Natural killer cell (primary cell): ENCODE measurements at regions not wholly inside any gene's neighbourhood (a gene's known extent, or its start where the extent isn't known, plus 50 kb on each side); places are given as distances from the start of the nearest gene placed in this dataset.

Source experiments
- ATAC-seq, 3 donors: fragments of 150-1000 bp in 2 of 3; fragments of 200-7000 bp in 1 of 3; cut with Tn5 transposase; 1 replicate in 1 of 3; 2 replicates in 2 of 3; pipeline ENCODE4 v1.10.0; 2021; ENCODE audit warnings: mild to moderate bottlenecking in 2 of 3, moderate library complexity in 2 of 3
- DNase-seq, 2 donors: peaks; one replicate each; pipeline versions ENCODE4 v3.0.0 to v3.0.0-alpha.2; 2013 to 2021; ENCODE audit warnings: mixed read lengths in 1 of 2
- H3K27ac ChIP-seq: one replicate; pipeline ENCODE4 v1.5.1; 2013; ENCODE audit warnings: mild to moderate bottlenecking, low read length
- H3K27me3 ChIP-seq: one replicate; pipeline ENCODE4 v1.6.1; 2013; ENCODE audit warnings: low read length; ENCODE audit not compliant: control insufficient read depth, insufficient read depth
- H3K36me3 ChIP-seq: one replicate; pipeline ENCODE4 v1.6.1; 2013; ENCODE audit warnings: low read length; ENCODE audit not compliant: control insufficient read depth, insufficient read depth
- H3K4me1 ChIP-seq: one replicate; pipeline ENCODE4 v1.6.1; 2013; ENCODE audit warnings: low read length; ENCODE audit not compliant: control insufficient read depth, insufficient read depth
- H3K4me3 ChIP-seq: one replicate; pipeline ENCODE4 v1.5.1; 2013; ENCODE audit warnings: low read length
- H3K9me3 ChIP-seq: one replicate; pipeline ENCODE4 v1.6.1; 2013; ENCODE audit warnings: low read length; ENCODE audit not compliant: control insufficient read depth, insufficient read depth
- H3K27ac Mint-ChIP-seq, 2 donors: one replicate each; pipeline ENCODE4 v1.8.0; 2022; ENCODE audit warnings: mild to moderate bottlenecking in 2 of 2, mixed read lengths in 2 of 2, moderate library complexity in 1 of 2
- H3K27me3 Mint-ChIP-seq, 2 donors: one replicate each; pipeline ENCODE4 v1.8.0; 2022; ENCODE audit warnings: low read depth in 2 of 2, mixed read lengths in 2 of 2
- H3K36me3 Mint-ChIP-seq: one replicate; pipeline ENCODE4 v1.8.0; 2022; ENCODE audit warnings: mixed read lengths
- H3K4me1 Mint-ChIP-seq, 2 donors: one replicate each; pipeline ENCODE4 v1.8.0; 2022; ENCODE audit warnings: mixed read lengths in 2 of 2
- H3K4me3 Mint-ChIP-seq: one replicate; pipeline ENCODE4 v1.8.0; 2022; ENCODE audit warnings: mild to moderate bottlenecking, moderate library complexity, mixed read lengths
- H3K9me3 Mint-ChIP-seq, 2 donors: one replicate each; pipeline ENCODE4 v1.8.0; 2022; ENCODE audit warnings: mixed read lengths in 2 of 2
- WGBS: methylation state at CpG from one replicate; pipeline ENCODE4 v1.1.7; 2013; ENCODE audit warnings: missing lambda C conversion rate; ENCODE audit not compliant: insufficient coverage; 5-methylcytosine and 5-hydroxymethylcytosine counted together
- intact Hi-C: fragments of 100-400 bp; cut with micrococcal nuclease; formaldehyde crosslinking; loops from one replicate; pipeline ENCODE4 v1.14.2; 2022
- TF ChIP-seq, protein P1 (sequence below): fragments of 200-600 bp; IDR thresholded peaks from one replicate; pipeline ENCODE4 v1.8.0; 2022; ENCODE audit warnings: antibody characterized with exemption

DNA sequence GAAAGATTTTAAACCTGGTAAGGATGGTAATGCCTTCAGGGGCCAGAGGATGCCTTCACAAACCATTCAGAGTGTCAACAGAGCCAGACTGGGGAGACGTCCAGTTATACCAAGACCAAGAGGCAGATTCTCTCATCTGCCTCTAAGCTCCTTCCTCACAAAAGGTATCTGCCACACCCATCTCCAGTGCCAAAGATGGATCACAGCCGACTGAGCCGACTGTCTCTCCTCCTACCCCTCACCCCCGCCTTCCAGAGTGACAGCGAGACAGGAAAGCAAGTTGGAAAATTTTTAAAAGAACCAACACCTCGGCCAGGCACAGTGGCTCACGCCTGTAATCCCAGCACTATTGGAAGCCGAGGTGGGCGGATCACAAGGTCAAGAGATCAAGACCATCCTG, 79.1 kb upstream of the AKIP1 start:
- DNase-seq = no peak
- Mint-ChIP-seq H3K27ac (no peak overlapping the region), H3K27me3 (peaks cover 0 to 10% of the 10 kb centered on the region in 2 donors), H3K36me3 (no peaks in the 10 kb centered on the region), H3K9me3 (no peaks in the 10 kb centered on the region), H3K4me3 (no peak overlapping the region), H3K4me1 (no peaks in the 10 kb centered on the region)
- 80% methylated on average over 9 of the region's 9 CpGs for WGBS
- TF ChIP-seq, protein P1, sequence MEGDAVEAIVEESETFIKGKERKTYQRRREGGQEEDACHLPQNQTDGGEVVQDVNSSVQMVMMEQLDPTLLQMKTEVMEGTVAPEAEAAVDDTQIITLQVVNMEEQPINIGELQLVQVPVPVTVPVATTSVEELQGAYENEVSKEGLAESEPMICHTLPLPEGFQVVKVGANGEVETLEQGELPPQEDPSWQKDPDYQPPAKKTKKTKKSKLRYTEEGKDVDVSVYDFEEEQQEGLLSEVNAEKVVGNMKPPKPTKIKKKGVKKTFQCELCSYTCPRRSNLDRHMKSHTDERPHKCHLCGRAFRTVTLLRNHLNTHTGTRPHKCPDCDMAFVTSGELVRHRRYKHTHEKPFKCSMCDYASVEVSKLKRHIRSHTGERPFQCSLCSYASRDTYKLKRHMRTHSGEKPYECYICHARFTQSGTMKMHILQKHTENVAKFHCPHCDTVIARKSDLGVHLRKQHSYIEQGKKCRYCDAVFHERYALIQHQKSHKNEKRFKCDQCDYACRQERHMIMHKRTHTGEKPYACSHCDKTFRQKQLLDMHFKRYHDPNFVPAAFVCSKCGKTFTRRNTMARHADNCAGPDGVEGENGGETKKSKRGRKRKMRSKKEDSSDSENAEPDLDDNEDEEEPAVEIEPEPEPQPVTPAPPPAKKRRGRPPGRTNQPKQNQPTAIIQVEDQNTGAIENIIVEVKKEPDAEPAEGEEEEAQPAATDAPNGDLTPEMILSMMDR = no peak
- no peak overlapping the region for H3K27ac ChIP-seq
- H3K9me3 ChIP-seq = no peaks in the 10 kb centered on the region
- no peak overlapping the region for H3K4me3 ChIP-seq
- peaks cover under 1% of the 10 kb centered on the region for H3K27me3 ChIP-seq
- intact Hi-C loops = no loop called here
- H3K4me1 ChIP-seq = peaks cover 3% of the 10 kb centered on the region
- H3K36me3 ChIP-seq = no peaks in the 10 kb centered on the region
- no peak for ATAC-seq

DNA sequence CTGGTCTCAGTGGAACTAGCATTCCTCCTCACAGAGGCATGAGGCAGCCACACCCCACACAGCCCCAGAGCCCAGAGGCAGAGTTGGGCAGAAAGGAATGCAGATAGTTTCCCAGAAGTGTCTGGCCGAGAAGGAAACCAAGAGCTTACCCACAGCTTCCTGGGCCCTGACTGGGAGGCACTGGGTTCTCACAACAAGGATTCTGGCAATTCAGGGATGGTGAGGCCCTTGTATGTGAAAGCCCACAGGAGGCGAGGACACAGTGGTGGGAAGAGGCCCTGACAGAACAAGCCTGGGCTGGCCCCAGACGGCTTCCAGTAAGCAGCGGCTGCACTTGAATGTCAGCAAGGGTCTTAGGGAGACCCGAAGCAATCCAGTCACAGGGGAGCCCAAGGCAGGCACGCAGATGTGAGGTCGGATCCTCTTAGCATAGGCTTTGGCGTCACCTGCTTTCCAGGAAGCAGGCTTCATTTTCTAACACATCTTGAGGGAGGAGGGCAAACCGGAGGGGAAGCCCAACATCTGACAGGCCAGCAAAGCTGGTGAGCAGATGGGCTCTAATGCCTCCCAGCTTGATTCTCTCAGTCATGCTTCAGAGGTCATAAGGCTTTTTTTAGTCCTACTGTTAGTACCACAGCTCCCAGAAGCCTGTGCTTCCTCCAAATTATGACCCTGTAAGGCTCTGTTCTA, 78.3 kb upstream of the AKIP1 start:
- DNase-seq (no peak), ATAC-seq (no peak)
- 52% methylated on average over 9 of the region's 9 CpGs for WGBS
- Mint-ChIP-seq H3K27ac (no peak overlapping the region), H3K9me3 (no peaks in the 10 kb centered on the region), H3K27me3 (peaks cover 0 to 10% of the 10 kb centered on the region in 2 donors), H3K4me3 (no peak overlapping the region), H3K36me3 (no peaks in the 10 kb centered on the region), H3K4me1 (no peaks in the 10 kb centered on the region)
- no peak overlapping the region for H3K4me3 ChIP-seq
- no peaks in the 10 kb centered on the region for H3K36me3 ChIP-seq
- peaks cover 2% of the 10 kb centered on the region for H3K27me3 ChIP-seq
- intact Hi-C loops = no loop called here
- H3K27ac ChIP-seq = no peak overlapping the region
- TF ChIP-seq, protein P1 = no peak
- peaks cover 3% of the 10 kb centered on the region for H3K4me1 ChIP-seq
- no peaks in the 10 kb centered on the region for H3K9me3 ChIP-seq

DNA sequence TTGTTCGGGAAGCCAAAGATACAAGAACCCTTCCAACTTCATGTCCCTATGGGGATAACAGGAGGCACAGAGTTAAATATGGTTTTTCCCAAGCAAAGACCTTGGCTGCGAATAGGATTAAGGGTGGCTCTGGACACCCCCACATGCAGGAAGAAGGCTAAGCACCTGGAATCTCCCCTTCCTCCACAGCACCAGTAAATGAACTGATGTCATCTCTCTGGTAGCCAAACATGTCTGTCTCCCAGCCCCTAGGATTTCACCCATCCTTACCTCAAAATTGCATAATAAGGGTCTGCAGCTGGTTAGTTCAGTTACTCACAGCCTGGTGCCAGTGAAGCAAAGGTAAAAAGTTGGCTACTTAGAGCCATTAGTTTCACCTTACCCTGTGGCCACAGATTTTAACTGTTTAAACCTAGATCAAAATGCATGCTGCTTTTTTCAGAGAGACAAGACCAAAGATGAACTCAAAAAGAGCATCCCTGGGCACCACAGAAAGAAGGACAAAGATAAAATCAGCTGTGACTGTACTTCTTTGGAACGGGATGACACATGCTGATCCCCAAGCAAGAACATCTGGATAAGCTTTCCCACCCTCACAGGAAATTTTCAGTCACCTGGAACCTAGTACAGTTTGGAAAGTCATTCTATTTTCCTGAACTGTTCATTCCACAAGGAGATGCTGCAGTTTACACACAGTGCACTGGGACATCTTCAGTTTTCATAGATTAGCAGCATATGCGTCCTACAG, 77.2 kb upstream of the AKIP1 start:
- no peaks in the 10 kb centered on the region for H3K36me3 ChIP-seq
- H3K4me1 ChIP-seq = peaks cover 3% of the 10 kb centered on the region
- H3K27ac Mint-ChIP-seq = no peak overlapping the region
- H3K9me3 Mint-ChIP-seq = no peaks in the 10 kb centered on the region
- DNase-seq (no peak), ATAC-seq (no peak)
- WGBS = 90% methylated on average over 4 of the region's 4 CpGs
- TF ChIP-seq, protein P1 = no peak
- no peak overlapping the region for H3K4me3 ChIP-seq
- no peaks in the 10 kb centered on the region for H3K9me3 ChIP-seq
- H3K27ac ChIP-seq = no peak overlapping the region
- no peak overlapping the region for H3K4me3 Mint-ChIP-seq
- H3K27me3 Mint-ChIP-seq = peaks cover 1 to 10% of the 10 kb centered on the region in 2 donors
- H3K36me3 Mint-ChIP-seq = no peaks in the 10 kb centered on the region
- intact Hi-C loops = no loop called here
- H3K27me3 ChIP-seq = peaks cover 2% of the 10 kb centered on the region
- no peaks in the 10 kb centered on the region for H3K4me1 Mint-ChIP-seq
